Activated CD8-positive, alpha-beta memory T cell treated with anti-CD3 and anti-CD28 coated beads, Interleukin-2, amount 50 U/mL, for 1 hour (primary cell): ENCODE measurements at regions not wholly inside any gene's neighbourhood (a gene's known extent, or its start where the extent isn't known, plus 50 kb on each side); places are given as distances from the start of the nearest gene placed in this dataset.
"Not testable (repeated sequence)": the region's sequence is repeated elsewhere in the genome, so short reads cannot be mapped to it uniquely, and the experiment has no call there.

ENCODE experiments used
- DNase-seq: peaks from one replicate; pipeline ENCODE4 v3.0.0-alpha.2; 2020; ENCODE audit errors: extremely low read depth

- no peak for DNase-seq
Measured at GRCh38 chr22:44576311-44577260, 78.6 kb upstream of the RTL6 start.

DNA sequence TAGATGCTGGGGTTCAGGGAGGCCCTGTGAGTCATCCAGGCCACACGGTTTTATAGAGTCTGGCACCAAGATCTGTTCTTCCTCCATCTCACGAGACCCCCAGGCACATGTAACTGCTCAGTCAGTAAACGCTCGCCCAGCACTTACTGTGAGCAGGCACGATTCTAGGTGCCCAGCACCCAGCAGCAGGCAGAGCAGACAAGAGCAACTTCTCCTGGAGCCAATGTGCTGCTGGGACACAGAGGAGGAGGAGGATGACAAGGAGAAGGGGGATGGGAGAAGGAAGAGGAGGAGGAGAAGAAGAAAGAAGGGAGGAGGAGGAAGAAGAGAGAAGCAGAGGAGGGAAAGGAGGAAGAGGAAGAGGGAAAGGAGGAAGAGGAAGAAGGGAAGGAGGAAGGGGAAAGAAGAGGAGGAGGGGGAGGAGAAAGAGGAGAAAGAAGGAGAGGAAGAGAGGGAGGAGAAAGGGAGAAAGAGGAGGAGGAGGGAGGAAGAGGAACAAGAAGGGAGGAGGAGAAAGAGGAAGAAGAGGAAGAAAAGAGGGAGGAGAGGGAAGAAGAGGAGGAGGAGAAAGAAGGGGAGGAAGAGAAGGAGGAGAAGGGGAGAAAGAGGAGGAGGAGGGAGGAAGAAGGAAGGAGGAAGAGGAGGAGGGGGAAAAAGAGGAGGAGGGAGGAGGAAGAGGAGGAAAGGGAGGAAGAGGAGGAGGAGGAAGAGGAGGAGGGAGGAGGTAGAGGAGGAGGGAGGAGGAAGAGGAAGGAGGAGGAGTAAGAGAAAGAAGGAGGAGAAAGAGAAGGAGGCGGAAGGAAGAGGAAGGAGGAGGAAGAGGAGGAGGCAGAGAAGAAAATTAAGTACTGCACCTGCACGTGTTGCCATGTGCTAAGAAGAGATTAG is 77.6 kb upstream of the RTL6 start:
- DNase-seq: no peak

DNA sequence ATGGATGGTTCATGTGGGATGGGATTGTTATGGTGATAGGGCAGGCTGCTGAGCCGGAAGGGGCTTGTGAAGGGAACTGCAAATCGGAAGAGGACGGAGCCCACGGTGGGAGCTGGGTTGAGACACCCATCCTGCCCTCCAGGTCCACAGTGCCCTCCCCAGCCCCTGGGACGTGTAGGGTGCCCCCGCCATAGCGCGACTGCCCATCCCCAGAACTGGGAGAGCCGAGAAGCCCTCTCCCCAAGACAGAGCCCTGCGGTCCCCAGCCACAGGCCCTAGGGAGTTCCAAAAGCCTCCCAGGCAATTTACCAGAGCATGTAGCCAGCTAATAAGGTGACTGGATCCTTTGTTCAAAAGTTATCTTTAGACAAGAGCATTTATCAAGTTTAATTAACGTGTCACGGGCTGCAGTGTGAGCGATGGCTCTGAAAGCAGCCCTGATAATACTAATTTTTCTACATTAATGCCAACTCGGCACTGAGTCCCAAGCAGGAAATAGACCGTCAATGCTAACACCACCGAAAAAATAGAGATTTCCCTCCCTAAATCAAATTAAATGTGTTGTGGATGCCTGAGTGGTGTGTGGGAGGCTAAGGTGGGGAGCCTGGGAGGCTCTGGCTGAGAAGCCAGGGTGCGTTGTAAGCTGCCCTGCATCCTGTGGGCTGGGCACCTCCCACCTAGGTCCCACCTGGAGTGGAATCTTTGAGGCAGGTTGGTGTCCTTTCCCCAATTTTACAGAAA is 76.8 kb upstream of the RTL6 start:
- no peak for DNase-seq

- no peak for DNase-seq
Measured at GRCh38 chr22:44574057-44574639, 76.1 kb upstream of the RTL6 start.

- DNase-seq: no peak
Measured at GRCh38 chr22:44573451-44573850, 75.4 kb upstream of the RTL6 start.

DNA sequence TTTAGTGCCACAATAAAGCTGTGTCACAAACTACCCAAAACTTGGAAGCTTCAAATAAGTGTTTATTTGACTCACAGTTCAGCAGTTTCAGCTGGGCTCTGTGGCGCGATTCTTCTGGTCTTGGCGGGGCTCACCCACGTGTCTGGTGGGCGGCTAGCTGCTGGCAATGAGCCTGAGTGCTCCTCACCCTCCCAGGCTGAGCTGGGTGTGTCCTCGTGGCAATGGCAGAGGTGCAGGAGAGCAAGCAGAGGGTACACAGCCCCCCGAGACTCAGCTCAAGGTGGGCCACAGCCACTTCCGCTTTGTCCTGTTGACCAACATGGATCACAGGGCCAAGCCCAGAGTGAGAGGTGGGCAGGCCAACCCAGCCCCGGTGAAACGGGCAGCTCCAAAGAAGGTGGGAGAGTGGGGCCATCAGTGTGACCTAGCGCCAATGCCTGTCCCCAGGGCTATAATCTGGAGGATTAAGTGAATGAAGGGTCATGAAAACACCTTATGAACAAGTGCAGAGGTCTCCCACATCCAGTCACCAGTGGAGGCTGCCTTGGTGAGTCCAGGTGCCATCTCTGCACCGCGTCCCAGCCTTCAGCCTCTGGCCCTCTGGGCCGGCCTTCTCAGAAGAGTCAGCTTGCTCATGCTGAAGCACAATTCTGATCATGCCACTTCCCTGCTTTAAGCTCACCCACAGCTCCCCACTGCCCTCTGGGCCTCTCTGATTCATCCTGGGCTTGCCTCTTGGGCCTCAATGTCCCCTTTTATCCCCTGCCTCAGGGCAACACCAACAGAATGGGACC is 74.6 kb upstream of the RTL6 start:
- no peak for DNase-seq

DNA sequence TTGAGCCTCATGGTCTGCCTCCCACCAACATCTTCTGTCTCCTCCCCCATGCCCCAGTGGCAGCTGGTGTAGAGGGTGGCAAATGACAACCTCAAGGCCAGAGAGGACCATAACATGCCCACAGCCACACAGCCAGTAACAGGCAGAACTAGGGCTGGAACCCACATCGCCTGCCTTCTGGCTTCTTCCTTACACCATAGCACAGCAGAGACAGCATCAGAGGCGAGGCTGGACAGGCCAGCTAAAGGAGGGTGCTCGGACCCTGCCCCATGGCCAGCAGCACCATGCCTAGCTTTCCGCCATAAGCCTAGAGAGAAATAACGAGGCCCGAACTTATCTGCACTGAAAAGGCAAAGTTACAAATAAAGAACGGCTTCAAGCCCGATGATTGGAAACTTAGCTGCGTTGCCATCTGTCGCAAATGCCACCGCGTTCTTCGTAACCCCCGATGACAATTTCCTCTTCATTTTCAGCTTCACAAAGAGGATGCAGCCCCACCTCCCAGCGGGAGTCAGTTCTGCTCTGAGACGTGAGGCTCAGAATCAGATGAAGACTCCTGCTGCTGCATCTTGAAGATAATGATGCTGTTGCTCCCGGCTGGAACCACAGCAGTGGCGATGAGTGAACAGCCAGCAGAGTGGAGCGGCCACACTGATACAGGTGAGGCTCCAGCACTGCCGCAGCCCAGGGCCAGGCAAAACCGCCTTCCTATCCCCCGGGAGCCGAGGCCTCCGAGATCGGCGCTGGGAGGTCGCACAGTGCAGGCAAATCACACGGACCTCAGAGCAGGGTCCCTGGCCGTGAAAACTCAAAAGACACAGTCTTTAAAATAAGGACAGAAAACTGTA is 73.8 kb upstream of the RTL6 start:
- DNase-seq: no peak

DNA sequence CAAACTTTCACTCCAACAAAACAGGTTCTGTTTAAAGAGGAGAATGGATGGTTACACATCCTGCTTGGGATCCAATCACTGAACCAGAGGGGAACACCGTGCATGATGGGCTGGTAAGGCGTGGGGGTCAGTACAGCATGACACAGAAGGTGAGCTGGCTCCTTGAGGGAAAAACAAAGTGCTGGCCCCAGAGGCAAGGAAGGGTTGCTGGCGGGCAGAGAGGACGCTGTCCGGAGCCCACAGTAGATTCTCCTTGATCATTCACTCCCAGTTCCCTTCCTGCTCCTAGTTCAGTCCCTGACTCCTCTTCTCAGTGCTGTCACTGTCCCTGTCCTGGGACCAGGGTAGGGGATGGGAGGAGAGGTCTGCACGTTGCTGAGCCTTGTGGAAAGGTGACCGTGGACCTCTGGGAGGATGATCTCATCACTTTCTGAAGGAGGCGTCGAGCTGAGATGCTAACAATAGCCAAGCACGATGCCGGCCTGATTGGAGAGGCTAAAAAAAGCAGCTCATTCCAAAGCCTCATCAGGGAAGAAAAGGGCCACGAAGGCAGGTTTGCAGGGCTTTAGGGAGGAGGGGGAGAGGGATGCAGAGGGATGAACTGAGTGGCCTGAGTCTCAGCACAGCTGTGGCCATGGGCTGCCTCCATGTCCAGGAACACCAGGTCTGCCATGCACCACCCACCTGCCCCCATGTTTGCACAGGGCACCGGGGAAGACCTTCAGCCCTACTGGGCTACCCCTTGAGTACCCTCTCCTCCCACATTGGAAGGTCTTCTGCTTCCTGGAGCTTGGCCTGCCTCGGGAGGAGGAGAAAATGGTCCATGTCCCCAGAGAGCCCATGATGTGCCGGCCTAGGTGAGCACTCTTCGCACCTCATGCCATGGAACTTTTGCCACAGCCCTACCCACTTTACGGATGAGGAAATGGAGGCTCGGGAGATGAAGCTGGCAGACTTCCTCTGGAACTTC is 72.7 kb upstream of the RTL6 start:
- DNase-seq: no peak

- DNase-seq: no peak
Measured at GRCh38 chr22:44569561-44569991, 71.5 kb upstream of the RTL6 start.

DNA sequence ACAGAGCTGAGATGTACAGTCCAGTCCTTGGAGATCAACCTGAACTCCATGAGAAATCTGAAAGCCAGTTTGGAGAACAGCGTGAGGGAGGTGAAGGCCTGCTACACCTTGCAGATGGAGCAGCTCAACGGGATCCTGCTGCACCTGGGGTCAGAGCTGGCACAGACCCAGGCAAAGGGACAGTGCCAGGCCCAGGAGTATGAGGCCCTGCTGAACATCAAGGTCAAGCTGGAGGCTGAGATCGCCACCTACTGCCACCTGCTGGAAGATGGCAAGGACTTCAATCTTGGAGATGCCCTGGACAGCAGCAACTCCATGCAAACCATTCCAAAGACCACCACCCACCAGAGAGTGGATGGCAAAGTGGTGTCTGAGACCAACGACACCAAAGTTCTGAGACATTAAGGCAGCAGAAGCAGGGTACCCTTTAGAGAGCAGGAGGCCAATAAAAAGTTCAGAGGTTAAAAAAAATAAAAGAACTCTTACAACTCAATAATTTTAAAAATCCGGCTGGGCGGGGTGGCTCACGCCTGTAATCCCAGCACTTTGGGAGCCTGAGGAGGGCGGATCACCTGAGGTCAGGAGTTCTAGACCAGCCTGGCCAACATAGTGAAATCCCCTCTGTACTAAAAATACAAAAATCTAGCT is 69.9 kb upstream of the RTL6 start:
- peak; percentile 8 for DNase-seq

DNA sequence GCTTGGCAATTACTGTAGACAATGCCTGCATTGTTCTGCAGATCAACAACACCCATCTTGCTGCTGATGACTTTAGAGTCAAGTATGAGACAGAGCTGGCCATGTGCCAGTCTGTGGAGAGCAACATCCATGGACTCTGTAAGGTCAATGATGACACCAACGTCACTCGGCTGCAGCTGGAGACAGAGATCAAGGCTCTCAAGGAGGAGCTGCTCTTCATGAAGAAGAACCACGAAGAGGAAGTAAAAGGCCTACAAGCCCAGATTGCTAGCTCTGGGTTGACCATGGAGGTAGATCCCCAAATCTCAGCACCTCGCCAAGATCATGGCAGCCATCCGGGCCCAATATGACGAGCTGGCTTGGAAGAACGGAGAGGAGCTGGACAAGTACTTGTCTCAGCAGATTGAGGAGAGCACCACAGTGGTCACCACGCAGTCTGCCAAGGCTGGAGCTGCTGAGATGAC is 69.4 kb upstream of the RTL6 start:
- DNase-seq: not testable (repeated sequence)

- no peak for DNase-seq
Measured at GRCh38 chr22:44566911-44567310, 68.9 kb upstream of the RTL6 start.

DNA sequence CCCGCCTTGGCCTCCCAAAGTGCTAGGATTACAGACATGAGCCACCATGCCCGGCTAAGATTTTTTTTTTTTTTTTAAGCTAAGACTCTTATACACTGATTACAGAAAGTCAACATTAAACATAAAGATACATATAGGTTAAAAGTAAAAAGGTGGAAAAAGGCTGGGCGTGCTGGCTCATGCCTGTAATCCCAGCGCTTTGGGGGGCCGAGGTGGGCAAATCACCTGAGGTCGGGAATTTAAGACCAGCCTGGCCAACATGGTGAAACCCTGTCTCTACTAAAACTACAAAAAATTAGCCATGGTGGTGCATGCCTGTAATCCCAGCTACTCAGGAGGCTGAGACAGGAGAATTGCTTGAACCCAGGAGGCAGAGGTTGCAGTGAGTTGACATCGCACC is 64.6 kb upstream of the RTL6 start:
- not testable (repeated sequence) for DNase-seq

DNA sequence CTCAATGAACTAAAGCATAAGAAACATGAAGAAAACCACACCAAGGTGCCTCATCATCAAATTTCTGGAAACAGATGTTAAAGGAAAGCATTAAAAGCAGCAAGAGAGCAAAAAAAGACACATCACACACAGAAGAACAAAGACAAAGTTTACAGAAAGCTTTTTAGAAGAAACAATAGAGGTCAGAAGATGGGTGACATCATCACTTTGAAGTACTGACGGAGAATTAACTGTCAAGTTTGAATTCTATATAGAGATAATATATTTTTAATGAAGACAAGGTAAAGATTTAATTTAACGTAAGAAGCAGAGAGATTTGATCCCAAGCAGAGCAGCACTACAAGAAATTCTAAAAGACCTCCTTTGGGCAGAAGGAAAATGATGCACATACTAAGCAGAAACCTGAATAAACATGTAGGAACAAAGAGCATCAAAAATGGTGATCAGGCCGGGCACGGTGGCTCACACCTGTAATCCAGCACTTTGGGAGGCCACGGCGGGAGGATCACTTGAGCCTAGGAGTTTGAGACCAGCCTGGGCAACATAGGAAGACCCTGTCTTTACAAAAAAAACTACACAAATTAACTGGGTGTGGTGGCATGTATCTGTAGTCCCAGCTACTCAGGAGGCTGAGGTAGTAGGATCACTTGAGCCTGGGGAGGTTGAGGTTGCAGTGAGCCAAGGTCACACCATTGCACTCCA is 63.3 kb upstream of the RTL6 start:
- no peak for DNase-seq

- not testable (repeated sequence) for DNase-seq
Measured at GRCh38 chr22:44558671-44559070, 60.6 kb upstream of the RTL6 start.

DNA sequence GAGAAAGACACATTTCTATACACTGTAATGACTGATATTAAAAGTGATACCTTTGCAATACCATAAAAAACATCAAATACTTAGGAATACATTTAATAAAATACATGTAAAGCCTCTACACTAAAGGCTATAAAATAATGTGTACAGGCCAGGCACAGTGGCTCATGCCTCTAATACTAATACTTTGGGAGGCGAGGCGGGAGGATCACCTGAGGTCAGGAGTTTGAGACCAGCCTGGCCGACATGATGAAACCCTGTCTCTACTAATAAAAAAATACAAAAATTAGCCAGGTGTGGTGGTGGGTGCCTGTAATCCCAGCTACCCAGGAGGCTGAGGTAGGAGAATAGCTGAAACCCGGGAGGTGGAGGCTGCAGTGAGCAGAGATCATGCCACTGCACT is 59.8 kb upstream of the RTL6 start:
- DNase-seq: not testable (repeated sequence)

GRCh38 chr22:44557064-44557748 is 59.2 kb upstream of the RTL6 start:
- no peak for DNase-seq
